ENCODE measurements at regions not wholly inside any gene's neighbourhood (a gene's known extent, or its start where the extent isn't known, plus 50 kb on each side); places are given as distances from the start of the nearest gene placed in this dataset.

GRCh38 chr5:115360046-115360685, 63.7 kb upstream of the CCDC112 start:
- Mint-ChIP-seq H3K27me3 (ENCODE audit: unreplicated experiment) (no peaks in the 10 kb centered on the region), H3K4me1 (ENCODE audit: low read depth, unreplicated experiment) (peaks cover 4% of the 10 kb centered on the region), H3K36me3 (ENCODE audit: unreplicated experiment) (no peaks in the 10 kb centered on the region), H3K9me3 (ENCODE audit: unreplicated experiment) (no peaks in the 10 kb centered on the region), H3K4me3 (ENCODE audit: unreplicated experiment) (no peak overlapping the region), H3K27ac (ENCODE audit: unreplicated experiment) (no peak overlapping the region)
- DNase-seq: no peak
- TF ChIP-seq CTCF (IDR thresholded peaks at IDR 0.05; ENCODE audit: partially characterized antibody, unreplicated experiment): no peak

- no peaks in the 10 kb centered on the region for H3K27me3 Mint-ChIP-seq (ENCODE audit: unreplicated experiment)
- H3K4me3 Mint-ChIP-seq (ENCODE audit: unreplicated experiment): no peak overlapping the region
- no peak for TF ChIP-seq CTCF (IDR thresholded peaks at IDR 0.05; ENCODE audit: partially characterized antibody, unreplicated experiment)
- DNase-seq: no peak
- H3K4me1 Mint-ChIP-seq (ENCODE audit: low read depth, unreplicated experiment): peaks cover 2% of the 10 kb centered on the region
- no peaks in the 10 kb centered on the region for H3K9me3 Mint-ChIP-seq (ENCODE audit: unreplicated experiment)
- H3K36me3 Mint-ChIP-seq (ENCODE audit: unreplicated experiment): no peaks in the 10 kb centered on the region
- H3K27ac Mint-ChIP-seq (ENCODE audit: unreplicated experiment): no peak overlapping the region
These were observed 59.4 kb upstream of the CCDC112 start for GRCh38 chr5:115355767-115356381.

- no peak overlapping the region for H3K4me3 Mint-ChIP-seq (ENCODE audit: unreplicated experiment)
- no peaks in the 10 kb centered on the region for H3K9me3 Mint-ChIP-seq (ENCODE audit: unreplicated experiment)
- peaks cover 2% of the 10 kb centered on the region for H3K4me1 Mint-ChIP-seq (ENCODE audit: low read depth, unreplicated experiment)
- H3K27ac Mint-ChIP-seq (ENCODE audit: unreplicated experiment): no peak overlapping the region
- DNase-seq: no peak
- no peaks in the 10 kb centered on the region for H3K27me3 Mint-ChIP-seq (ENCODE audit: unreplicated experiment)
- no peak for TF ChIP-seq CTCF (IDR thresholded peaks at IDR 0.05; ENCODE audit: partially characterized antibody, unreplicated experiment)
- H3K36me3 Mint-ChIP-seq (ENCODE audit: unreplicated experiment): no peaks in the 10 kb centered on the region
These were observed 58.6 kb upstream of the CCDC112 start for GRCh38 chr5:115355095-115355494.

GRCh38 chr5:115354246-115354645, 57.8 kb upstream of the CCDC112 start:
- DNase-seq: no peak
- Mint-ChIP-seq H3K27ac (ENCODE audit: unreplicated experiment) (no peak overlapping the region), H3K9me3 (ENCODE audit: unreplicated experiment) (no peaks in the 10 kb centered on the region), H3K36me3 (ENCODE audit: unreplicated experiment) (no peaks in the 10 kb centered on the region), H3K27me3 (ENCODE audit: unreplicated experiment) (no peaks in the 10 kb centered on the region), H3K4me1 (ENCODE audit: low read depth, unreplicated experiment) (peaks cover 2% of the 10 kb centered on the region), H3K4me3 (ENCODE audit: unreplicated experiment) (no peak overlapping the region)
- no peak for TF ChIP-seq CTCF (IDR thresholded peaks at IDR 0.05; ENCODE audit: partially characterized antibody, unreplicated experiment)

GRCh38 chr5:115352571-115352970, 56.1 kb upstream of the CCDC112 start:
- Mint-ChIP-seq H3K9me3 (ENCODE audit: unreplicated experiment) (no peaks in the 10 kb centered on the region), H3K36me3 (ENCODE audit: unreplicated experiment) (no peaks in the 10 kb centered on the region), H3K27me3 (ENCODE audit: unreplicated experiment) (no peaks in the 10 kb centered on the region), H3K27ac (ENCODE audit: unreplicated experiment) (no peak overlapping the region), H3K4me3 (ENCODE audit: unreplicated experiment) (no peak overlapping the region), H3K4me1 (ENCODE audit: low read depth, unreplicated experiment) (peaks cover 2% of the 10 kb centered on the region)
- DNase-seq: no peak
- no peak for TF ChIP-seq CTCF (IDR thresholded peaks at IDR 0.05; ENCODE audit: partially characterized antibody, unreplicated experiment)

All from glutamatergic neuron (in vitro differentiated cells).